Astrocyte of the cerebellum (primary cell): ENCODE measurements at regions not wholly inside any gene's neighbourhood (a gene's known extent, or its start where the extent isn't known, plus 50 kb on each side); places are given as distances from the start of the nearest gene placed in this dataset.

Source experiments
- DNase-seq: peaks from one replicate; pipeline ENCODE4 v3.0.0-alpha.2; 2011; ENCODE audit warnings: low read depth
- H3K4me3 ChIP-seq: 2 replicates; pipeline ENCODE4 v1.5.1; 2011; ENCODE audit warnings: mild to moderate bottlenecking, low read depth, low read length, moderate library complexity
- in situ Hi-C: cut with HindIII; loops from 2 replicates; pipeline ENCODE4 v1.10.0; 2017; ENCODE audit warnings: low sequenced_read_pairs
- TF ChIP-seq, protein P1 (sequence below): IDR thresholded peaks from 2 replicates; pipeline ENCODE4 v1.5.1; 2012; ENCODE audit warnings: low read length, low read depth, moderate library complexity, mild to moderate bottlenecking; ENCODE audit errors: missing control alignments

DNA sequence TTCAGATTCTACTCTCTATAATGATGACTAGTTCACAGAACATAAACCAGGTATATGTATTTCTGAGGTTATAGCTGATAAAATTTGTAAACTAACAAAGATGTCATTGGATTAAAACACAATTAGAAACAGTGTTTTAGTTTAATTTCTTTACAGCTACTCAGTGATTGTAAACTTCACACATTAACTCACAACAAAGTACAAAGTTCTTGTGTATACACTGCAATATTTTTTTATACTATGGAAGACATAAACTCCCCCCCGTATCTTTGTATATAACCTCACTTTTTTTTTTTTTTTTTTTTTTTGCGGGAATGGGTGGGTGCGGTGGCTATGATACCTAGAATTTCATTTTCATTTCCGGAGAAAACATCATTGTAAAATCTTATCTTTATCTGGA is 1043.2 kb downstream of the PCDH18 start:
- H3K4me3 ChIP-seq, result no peak overlapping the region
- TF ChIP-seq, protein P1, sequence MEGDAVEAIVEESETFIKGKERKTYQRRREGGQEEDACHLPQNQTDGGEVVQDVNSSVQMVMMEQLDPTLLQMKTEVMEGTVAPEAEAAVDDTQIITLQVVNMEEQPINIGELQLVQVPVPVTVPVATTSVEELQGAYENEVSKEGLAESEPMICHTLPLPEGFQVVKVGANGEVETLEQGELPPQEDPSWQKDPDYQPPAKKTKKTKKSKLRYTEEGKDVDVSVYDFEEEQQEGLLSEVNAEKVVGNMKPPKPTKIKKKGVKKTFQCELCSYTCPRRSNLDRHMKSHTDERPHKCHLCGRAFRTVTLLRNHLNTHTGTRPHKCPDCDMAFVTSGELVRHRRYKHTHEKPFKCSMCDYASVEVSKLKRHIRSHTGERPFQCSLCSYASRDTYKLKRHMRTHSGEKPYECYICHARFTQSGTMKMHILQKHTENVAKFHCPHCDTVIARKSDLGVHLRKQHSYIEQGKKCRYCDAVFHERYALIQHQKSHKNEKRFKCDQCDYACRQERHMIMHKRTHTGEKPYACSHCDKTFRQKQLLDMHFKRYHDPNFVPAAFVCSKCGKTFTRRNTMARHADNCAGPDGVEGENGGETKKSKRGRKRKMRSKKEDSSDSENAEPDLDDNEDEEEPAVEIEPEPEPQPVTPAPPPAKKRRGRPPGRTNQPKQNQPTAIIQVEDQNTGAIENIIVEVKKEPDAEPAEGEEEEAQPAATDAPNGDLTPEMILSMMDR, result no peak
- in situ Hi-C loops, result no loop called here
- DNase-seq, result no peak

DNA sequence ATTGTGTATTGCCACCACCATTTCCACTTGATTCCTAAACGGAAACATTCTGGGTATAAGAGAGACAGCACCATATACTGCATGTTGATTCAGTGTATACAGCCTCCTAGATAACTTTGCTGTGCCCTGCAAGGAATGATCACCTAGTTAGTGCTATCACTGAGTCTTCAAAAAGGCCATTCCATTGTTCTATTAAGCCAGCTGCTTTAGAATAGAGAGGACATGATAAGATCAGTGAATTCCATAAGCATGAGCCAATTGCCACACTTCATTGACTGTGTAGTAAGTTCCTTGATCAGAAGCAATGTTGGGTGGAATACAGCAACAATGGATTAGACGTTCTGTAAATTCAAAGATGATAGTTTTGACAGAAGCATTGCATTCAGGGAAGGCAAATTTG is 1047.3 kb downstream of the PCDH18 start:
- in situ Hi-C loops, result no loop called here

DNA sequence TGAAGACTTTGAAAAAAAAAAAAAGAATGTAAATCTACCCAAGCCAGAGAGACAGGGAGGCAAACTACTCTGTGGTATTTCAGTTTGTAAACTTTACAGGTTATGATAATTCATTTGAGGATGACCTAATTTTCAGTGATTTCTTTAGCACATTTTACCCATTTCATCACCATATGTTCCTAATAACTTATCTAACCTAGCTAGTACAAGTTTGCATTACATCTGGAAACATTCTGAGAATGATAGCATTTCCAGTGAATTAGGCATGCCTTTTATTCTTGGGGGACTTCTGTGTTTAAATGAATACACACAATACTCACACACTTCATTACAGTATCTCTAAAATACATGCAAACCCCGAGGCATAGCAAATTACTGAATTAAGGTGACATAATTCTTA is 1055.5 kb downstream of the PCDH18 start:
- TF ChIP-seq, protein P1, result no peak
- in situ Hi-C loops, result no loop called here
- DNase-seq, result no peak
- no peak overlapping the region for H3K4me3 ChIP-seq

More for the DNA sequence above, 1047.3 kb downstream of the PCDH18 start:
- no peak for DNase-seq
- TF ChIP-seq, protein P1, result no peak
- H3K4me3 ChIP-seq, result no peak overlapping the region

DNA sequence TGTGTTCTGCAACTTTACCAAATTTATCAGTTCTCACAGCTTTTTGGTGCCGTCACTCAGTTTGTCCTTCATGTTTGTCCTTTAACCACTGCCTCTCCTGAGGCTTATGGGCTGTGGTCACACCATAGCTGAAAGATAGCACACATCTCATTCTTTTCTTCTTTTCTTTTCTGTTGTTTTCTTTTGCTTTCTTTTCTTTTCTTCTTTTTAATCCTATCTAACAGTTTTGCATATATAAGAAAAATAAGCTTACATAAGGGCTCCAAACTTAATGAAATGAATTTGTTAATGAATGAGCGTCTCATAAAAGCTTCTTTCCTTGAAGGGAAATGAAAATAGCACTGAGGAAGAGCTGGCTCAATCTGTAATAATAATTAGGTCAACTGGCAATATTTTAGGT is 1061.2 kb downstream of the PCDH18 start:
- no peak for DNase-seq
- TF ChIP-seq, protein P1, result no peak
- in situ Hi-C loops, result no loop called here
- no peak overlapping the region for H3K4me3 ChIP-seq

DNA sequence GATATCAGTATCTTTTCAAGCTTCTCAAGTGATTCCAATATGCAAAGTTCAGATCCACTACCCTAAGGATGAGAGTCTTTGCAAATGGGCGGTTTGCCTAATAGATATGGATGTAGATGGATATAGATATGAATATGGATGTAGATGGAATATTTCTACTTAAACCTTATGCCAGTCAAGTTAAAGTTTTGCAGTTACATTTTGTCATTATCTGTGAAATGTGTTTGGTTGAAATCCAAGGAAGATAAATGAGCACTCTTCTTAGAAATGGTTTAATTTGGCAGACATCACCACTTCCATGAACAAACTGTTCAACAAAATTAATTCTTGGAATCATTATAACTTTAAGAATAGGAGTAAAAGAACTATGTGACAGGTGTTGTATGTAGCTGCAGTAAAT is 1066.6 kb downstream of the PCDH18 start:
- no peak overlapping the region for H3K4me3 ChIP-seq
- in situ Hi-C loops, result no loop called here
- no peak for DNase-seq
- TF ChIP-seq, protein P1, result no peak

DNA sequence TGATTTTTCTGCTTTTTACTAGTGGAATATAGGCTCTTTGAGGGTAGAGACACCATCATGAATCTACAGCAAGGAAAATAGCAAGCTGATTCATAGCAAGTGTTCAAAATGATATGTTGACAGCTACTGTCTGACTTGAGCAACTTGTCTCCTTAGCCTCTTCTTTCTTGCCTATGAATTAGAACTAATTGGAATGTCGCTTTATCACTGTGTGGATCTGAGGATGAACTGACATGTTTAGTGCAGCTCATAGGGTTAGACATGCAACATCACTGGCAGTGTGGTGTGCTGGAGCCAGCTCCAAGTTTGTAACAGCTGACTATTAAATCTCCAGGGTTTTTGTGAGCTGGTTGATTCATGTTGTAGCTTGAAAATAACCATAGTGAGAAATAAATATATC is 1068.4 kb downstream of the PCDH18 start:
- DNase-seq, result no peak
- in situ Hi-C loops, result no loop called here
- no peak overlapping the region for H3K4me3 ChIP-seq
- TF ChIP-seq, protein P1, result no peak

DNA sequence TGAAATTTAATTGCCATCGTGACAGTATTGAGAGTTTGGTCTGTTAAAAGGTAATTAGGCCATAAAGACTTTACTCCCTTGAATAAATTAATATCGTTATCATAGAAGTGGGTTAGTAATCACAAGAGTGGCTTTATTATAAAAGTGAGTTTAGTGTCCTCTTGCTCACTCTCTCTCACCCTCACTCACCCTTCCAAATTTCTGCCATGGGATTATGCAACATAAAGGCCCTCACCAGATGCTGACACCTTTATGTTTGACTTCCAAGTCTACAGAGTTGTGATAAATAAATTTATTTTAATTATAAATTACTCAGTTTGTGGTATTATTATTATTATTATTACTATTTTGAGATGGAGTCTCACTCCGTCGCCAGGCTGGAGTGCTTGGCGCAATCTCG is 1070.8 kb downstream of the PCDH18 start:
- TF ChIP-seq, protein P1, result no peak
- DNase-seq, result no peak
- in situ Hi-C loops, result no loop called here
- no peak overlapping the region for H3K4me3 ChIP-seq
